GM23338 (cell line): ENCODE measurements at regions not wholly inside any gene's neighbourhood (a gene's known extent, or its start where the extent isn't known, plus 50 kb on each side); places are given as distances from the start of the nearest gene placed in this dataset.

Experiments
- CTCF ChIP-seq, 2 experiments: fragments of 200-600 bp in 1 of 2; sonication (generic) in 1 of 2; conservative IDR thresholded peaks; 2 replicates each; pipeline versions ENCODE4 v1.5.1 to v1.6.1; 2016 to 2017; ENCODE audit warnings: antibody characterized with exemption in 2 of 2, low read depth in 2 of 2, mild to moderate bottlenecking in 2 of 2, moderate library complexity in 1 of 2
- EZH2 ChIP-seq: fragments of 200-600 bp; sonication (generic); IDR thresholded peaks from one replicate; pipeline ENCODE4 v1.8.0; 2017; ENCODE audit warnings: antibody characterized with exemption, mild to moderate bottlenecking, low read depth; ENCODE audit not compliant: unreplicated experiment
- EZH2phosphoT487 ChIP-seq: fragments of 200-600 bp; sonication (generic); IDR thresholded peaks from one replicate; pipeline ENCODE4 v1.8.1; 2018; ENCODE audit warnings: antibody characterized with exemption; ENCODE audit not compliant: unreplicated experiment
- NANOG ChIP-seq: IDR thresholded peaks from 2 replicates; pipeline ENCODE4 v1.6.1; 2016; ENCODE audit warnings: antibody characterized with exemption, borderline replicate concordance
- POLR2AphosphoS5 ChIP-seq: IDR thresholded peaks from 2 replicates; pipeline ENCODE4 v1.6.1; 2016; ENCODE audit warnings: antibody characterized with exemption, low read depth
- REST ChIP-seq: IDR thresholded peaks from one replicate; pipeline ENCODE4 v1.6.1; 2018; ENCODE audit warnings: antibody characterized with exemption; ENCODE audit not compliant: unreplicated experiment
- ZNF114 ChIP-seq: fragments of 250-450 bp; sonication (Bioruptor Pico); IDR thresholded peaks from 2 replicates; pipeline ENCODE4 v1.5.0; 2020; ENCODE audit warnings: mild to moderate bottlenecking, moderate library complexity
- ZNF331 ChIP-seq: fragments of 250-450 bp; sonication (Bioruptor Pico); IDR thresholded peaks from 2 replicates; pipeline ENCODE4 v1.5.0; 2020; ENCODE audit warnings: low read depth, mild to moderate bottlenecking, moderate library complexity
- ZNF462 ChIP-seq: fragments of 250-450 bp; sonication (Bioruptor Pico); IDR thresholded peaks from 2 replicates; pipeline ENCODE4 v1.5.0; 2020; ENCODE audit warnings: mild to moderate bottlenecking, moderate library complexity

- TF ChIP-seq CTCF (conservative IDR thresholded peaks at IDR 0.05; ENCODE audit: low read depth in 2 of 2) (no peak), ZNF462 (CRISPR knock-in tag) (no peak), POLR2AphosphoS5 (no peak), REST (no peak), ZNF114 (CRISPR knock-in tag) (no peak), EZH2 (no peak), NANOG (no peak), EZH2phosphoT487 (no peak), ZNF331 (CRISPR knock-in tag) (no peak)
These were observed 138.2 kb upstream of the TSPAN8 start for GRCh38 chr12:71295953-71296352.
